ENCODE measurements at regions not wholly inside any gene's neighbourhood (a gene's known extent, or its start where the extent isn't known, plus 50 kb on each side); places are given as distances from the start of the nearest gene placed in this dataset.

DNA sequence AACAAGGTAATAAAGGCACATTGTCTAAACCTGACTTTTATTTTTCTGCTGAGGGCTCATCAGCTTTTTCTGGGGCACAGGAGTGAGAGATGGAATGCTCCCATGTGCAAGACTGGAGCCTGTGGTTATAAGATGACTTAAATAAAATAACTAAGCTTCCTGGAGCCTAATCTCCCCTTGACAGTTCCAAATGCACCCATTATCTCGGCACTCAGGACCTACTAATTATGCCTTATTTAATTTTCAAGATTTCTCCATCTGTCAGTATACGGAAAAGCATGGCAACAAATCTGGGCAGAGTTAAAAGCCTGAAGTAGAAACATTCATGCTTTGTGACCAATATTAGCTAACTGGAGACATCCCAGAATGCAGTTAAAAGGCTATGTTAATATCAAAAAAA lies 416.7 kb upstream of the TEX13C start:
- POLR2A ChIA-PET (ENCODE audit: unreplicated experiment): no interaction called here
- BruUV-seq (replicated peaks): no TSS peak
- no peak overlapping the region for H4K5ac ChIP-seq (ENCODE audit: low read depth, low read length)
- intact Hi-C loops (cut with micrococcal nuclease) (no loop called here), in situ Hi-C loops (cut with MboI; ENCODE audit: low sequenced_read_pairs) (no loop called here), dilution Hi-C loops (cut with HindIII; ENCODE audit: low sequenced_read_pairs, unreplicated experiment) (no loop called here)
- H2AK9ac ChIP-seq (replicated peaks; ENCODE audit: low read depth, low read length, poor library complexity): no peak overlapping the region
- H3K4me3 ChIP-seq (ENCODE audit: insufficient read depth, low read depth, low read length): no peak overlapping the region
- no peak overlapping the region for H3K4ac ChIP-seq (ENCODE audit: low read depth, low read length)
- no peak for TF ChIP-seq RFX5 (IDR thresholded peaks at IDR 0.05; ENCODE audit: low read depth, low read length)
- TF ChIP-seq ELK1 (IDR thresholded peaks at IDR 0.05; ENCODE audit: borderline replicate concordance, low read depth, low read length): no peak
- no peak for TF ChIP-seq BHLHE40 (IDR thresholded peaks at IDR 0.05; ENCODE audit: low read depth, low read length)
- TF ChIP-seq POLR2A (IDR thresholded peaks at IDR 0.05; ENCODE audit: low read depth, low read length): no peak
- TF ChIP-seq, protein P1, sequence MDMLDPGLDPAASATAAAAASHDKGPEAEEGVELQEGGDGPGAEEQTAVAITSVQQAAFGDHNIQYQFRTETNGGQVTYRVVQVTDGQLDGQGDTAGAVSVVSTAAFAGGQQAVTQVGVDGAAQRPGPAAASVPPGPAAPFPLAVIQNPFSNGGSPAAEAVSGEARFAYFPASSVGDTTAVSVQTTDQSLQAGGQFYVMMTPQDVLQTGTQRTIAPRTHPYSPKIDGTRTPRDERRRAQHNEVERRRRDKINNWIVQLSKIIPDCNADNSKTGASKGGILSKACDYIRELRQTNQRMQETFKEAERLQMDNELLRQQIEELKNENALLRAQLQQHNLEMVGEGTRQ (IDR thresholded peaks at IDR 0.05; ENCODE audit: low read depth, low read length): no peak
- TF ChIP-seq RCOR1 (IDR thresholded peaks at IDR 0.05; ENCODE audit: insufficient replicate concordance, low read length): no peak
- TF ChIP-seq MXI1 (IDR thresholded peaks at IDR 0.05; ENCODE audit: borderline replicate concordance, low read depth, low read length): no peak
- no peak for TF ChIP-seq CEBPB (IDR thresholded peaks at IDR 0.05; ENCODE audit: low read depth, low read length)
- TF ChIP-seq FOS (IDR thresholded peaks at IDR 0.05; ENCODE audit: low read depth, low read length): no peak
- TF ChIP-seq MAFK (IDR thresholded peaks at IDR 0.05; ENCODE audit: low read depth, low read length): no peak
- no peak for TF ChIP-seq SMC3 (IDR thresholded peaks at IDR 0.05; ENCODE audit: low read depth, low read length)
- no peaks in the 10 kb centered on the region for H3K79me1 ChIP-seq (ENCODE audit: low read depth in 1 of 2, low read length in 2 of 2)
- H3K27me3 ChIP-seq (ENCODE audit: control insufficient read depth, insufficient read depth, low read length): no peaks in the 10 kb centered on the region
- no peak overlapping the region for H4K8ac ChIP-seq (ENCODE audit: low read depth in 2 of 2, low read length in 2 of 2)
- DNase-seq (no peak), ATAC-seq (ENCODE audit: low read depth) (no peak)
- H3K36me3 ChIP-seq (ENCODE audit: control insufficient read depth, insufficient read depth, low read length): no peaks in the 10 kb centered on the region
- no peak overlapping the region for H3K14ac ChIP-seq (replicated peaks; ENCODE audit: low read depth, low read length)
- no peak overlapping the region for H2AFZ ChIP-seq (replicated peaks; ENCODE audit: low read length, poor library complexity)
- no peak overlapping the region for H3K56ac ChIP-seq (ENCODE audit: extremely low read depth, insufficient read depth, low read length)
- WGBS, 2 experiments (ENCODE audit: extremely low coverage in 2 of 2, insufficient read length in 1 of 2): no CpG with 5 or more reads among the region's 2 CpGs
- H3K9ac ChIP-seq (ENCODE audit: low read depth, low read length): no peak overlapping the region
- no peak overlapping the region for H4K91ac ChIP-seq (ENCODE audit: insufficient read depth, low read depth, low read length)
- no peak overlapping the region for H2BK5ac ChIP-seq (ENCODE audit: low read depth, low read length, poor library complexity, severe bottlenecking)
- no peak overlapping the region for H2BK20ac ChIP-seq (ENCODE audit: low read depth, low read length)
- H2BK15ac ChIP-seq (ENCODE audit: low read depth, low read length): no peak overlapping the region
- no peak overlapping the region for H2BK120ac ChIP-seq (ENCODE audit: low read depth, low read length)
- H2AK5ac ChIP-seq (ENCODE audit: low read depth, low read length): no peak overlapping the region
- CTCF ChIA-PET: no interaction called here
- H3K9me3 ChIP-seq (ENCODE audit: control insufficient read depth, insufficient read depth, low read length): no peaks in the 10 kb centered on the region
- no peak overlapping the region for H3K4me2 ChIP-seq (ENCODE audit: low read depth, low read length)
- no peak overlapping the region for H3K23ac ChIP-seq (ENCODE audit: low read depth, low read length)
- H3K18ac ChIP-seq (ENCODE audit: low read depth, low read length): no peak overlapping the region
- no peaks in the 10 kb centered on the region for H4K20me1 ChIP-seq (ENCODE audit: insufficient read depth, low read length)
- H3K4me1 ChIP-seq (ENCODE audit: control insufficient read depth, insufficient read depth, low read length): no peaks in the 10 kb centered on the region
- H3K9me1 ChIP-seq (ENCODE audit: insufficient read depth, low read length): no peaks in the 10 kb centered on the region
- no peak overlapping the region for H3K27ac ChIP-seq (ENCODE audit: insufficient read depth, low read length)
